ENCODE measurements at regions not wholly inside any gene's neighbourhood (a gene's known extent, or its start where the extent isn't known, plus 50 kb on each side); places are given as distances from the start of the nearest gene placed in this dataset.

- DNase-seq (ENCODE audit: low read depth): no peak
These were observed 51.5 kb upstream of the MNX1 start for GRCh38 chr7:157061979-157062378.

GRCh38 chr7:157065046-157065445, 54.6 kb upstream of the MNX1 start:
- DNase-seq (ENCODE audit: low read depth): no peak

DNA sequence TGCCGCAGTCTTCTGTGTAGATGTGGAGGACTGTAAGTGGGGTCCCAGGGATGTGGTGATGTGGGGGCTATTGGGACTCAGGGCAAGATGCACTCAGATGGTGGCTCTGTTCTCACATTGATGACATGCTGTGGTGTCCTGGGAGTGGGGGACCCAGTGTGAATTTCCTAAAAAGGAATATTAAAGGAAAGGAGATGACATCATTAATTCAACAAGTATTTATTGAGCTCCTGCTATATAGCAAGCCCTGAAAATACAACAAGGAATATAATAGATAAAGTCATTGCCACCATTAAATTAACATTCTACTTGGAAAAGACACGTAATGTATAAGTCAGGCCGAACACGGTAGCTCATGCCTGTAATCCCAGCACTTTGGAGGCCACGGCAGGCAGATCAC, 61.9 kb upstream of the MNX1 start:
- DNase-seq (ENCODE audit: low read depth): no peak

DNA sequence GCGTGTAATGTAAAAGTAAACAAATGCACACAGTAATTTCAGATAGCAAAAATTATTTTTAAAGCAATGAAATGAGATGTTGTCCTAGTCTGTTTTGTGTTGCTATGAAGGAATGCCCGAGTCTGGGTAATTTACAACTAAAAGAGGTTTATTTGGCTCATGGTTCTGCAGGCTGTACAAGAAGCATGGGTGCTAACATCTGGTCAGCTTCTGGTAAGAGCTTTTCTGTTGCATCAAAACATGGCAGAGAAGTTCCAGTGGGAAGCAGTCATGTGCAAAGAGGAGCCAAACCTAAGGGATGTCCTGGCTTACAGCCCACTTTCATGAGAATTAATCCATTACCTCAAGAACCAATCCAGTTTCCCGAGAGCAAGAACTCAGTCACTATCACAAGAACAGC, 62.9 kb upstream of the MNX1 start:
- DNase-seq (ENCODE audit: low read depth): no peak

DNA sequence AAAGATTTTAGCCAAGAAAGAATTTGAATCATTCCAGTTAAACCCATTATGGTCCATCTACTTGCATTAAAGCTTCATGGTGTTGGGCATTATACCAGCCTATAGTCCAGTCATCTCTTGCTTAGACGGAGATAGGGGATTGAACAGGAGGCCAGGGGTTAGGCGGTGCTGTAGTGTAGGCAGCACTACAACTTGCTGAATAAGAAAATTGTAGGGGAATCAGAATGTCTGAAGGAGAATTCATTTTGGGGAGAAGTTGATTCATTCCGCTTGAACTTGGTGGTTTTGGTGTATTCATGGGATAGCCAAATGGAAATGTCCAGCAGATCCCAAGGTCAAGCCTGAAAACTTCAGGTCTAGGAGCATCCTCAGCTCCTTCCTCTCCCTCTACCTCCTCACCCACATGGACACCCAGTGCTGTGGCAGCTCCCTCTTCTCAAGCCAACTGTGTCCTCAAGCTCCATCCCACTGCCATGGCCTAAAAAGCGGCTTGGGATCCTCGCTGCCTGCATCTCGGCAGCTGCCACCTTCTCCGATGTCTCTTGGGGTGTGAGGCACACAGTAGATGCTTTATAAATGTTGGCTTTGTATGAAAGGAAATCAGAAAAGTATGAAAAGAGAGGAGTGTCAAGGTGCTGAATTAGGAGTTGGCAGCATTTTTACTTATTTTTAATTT, 63.6 kb upstream of the MNX1 start:
- DNase-seq (ENCODE audit: low read depth): no peak

DNA sequence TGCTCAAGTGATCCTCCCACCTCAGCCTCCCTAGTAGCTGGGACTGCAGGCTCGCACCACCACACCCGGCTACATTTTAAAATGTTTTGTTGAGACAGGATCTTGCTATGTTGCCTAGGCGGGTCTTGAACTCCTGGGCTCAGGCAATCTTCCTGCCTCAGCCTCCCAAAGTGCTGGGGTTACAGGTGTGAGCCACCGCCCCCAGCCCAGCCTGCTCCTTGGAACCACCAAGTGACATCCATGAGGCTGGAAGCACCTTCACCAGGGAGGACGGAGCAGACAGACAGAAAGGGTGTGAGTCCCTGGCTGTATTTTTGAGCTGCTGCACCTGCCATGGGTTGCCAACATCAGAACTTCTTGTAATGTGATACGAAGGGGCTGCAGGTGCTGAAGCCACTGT, 62.3 kb upstream of the UBE3C start:
- no peak for DNase-seq (ENCODE audit: low read depth)

DNA sequence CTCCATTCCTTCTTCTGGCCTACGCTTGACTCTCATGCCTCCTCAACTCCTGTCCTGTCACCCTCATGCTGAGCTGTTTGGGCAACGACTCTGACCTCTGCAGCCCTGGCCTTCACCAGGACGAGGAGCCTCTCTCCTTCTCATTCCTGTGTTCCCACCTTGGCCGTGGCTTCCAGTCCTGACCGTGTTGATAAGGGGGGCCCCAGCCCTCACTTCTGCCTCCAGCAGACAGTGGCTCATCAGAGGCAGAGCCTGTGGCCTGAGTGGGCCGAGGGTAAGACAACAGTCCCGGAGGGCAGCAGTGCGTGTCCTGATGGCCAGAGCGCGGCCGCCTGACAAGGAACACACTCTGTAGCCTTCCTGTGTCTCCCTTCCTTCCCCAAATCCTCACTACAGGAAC, 61.7 kb upstream of the UBE3C start:
- no peak for DNase-seq (ENCODE audit: low read depth)

DNA sequence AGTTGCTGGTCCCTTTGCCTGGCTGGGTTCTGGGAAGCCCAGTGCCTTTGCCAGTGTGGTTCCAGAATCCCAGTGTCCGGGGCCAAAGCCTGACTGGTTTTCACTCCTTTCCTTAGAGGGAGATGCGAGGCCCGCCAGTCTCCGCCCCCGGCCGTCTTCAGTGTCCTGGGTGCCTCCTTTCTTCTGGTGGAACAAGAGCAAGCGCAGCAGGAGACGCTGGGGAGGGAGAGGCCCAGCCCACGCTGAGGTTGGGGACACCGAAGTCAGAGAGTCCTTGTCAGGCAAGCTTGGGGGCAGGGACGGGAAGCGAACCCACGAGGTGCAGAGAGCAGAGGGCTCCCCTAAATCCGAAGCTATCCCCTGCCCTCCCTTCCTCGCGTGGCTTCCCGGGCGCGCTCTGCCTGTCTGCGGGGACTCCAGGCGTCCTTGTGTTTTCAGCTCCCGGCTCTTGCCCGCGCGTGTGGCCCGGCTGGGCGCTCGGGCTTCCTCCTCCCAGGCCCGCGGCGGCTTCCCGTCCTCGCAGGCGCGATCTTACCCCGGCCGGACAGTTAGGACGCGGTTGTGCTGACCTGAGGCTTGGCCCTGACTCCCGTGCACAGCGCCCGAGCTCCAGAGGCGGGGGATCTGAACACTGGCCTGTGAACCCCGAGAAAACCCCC, 60.6 kb upstream of the UBE3C start:
- peak; percentile 37 for DNase-seq (ENCODE audit: low read depth)

DNA sequence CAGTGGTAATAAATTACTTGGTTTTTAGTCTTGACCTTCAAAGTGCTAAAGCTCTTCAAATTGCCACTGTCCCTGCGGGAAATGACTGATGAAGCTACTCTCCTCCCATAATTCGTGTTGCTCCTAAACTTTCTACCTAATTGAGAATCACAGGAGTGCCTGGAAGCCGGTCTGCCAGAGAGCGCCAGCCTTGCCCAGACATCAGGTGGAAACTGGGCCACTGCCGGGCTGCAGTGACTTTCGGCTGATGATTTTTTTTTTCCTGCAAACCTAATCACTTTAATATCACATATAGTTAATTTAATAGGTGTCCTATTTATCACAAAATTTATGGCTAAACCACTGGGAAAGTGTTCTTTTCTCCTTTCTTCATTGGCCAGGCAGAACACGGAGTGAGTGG, 59.6 kb upstream of the UBE3C start:
- DNase-seq (ENCODE audit: low read depth): no peak

- DNase-seq (ENCODE audit: low read depth): peak; percentile 51
These were observed 58.5 kb upstream of the UBE3C start for GRCh38 chr7:157080111-157080730.

GRCh38 chr7:157086508-157087187, 52.1 kb upstream of the UBE3C start:
- no peak for DNase-seq (ENCODE audit: low read depth)

DNA sequence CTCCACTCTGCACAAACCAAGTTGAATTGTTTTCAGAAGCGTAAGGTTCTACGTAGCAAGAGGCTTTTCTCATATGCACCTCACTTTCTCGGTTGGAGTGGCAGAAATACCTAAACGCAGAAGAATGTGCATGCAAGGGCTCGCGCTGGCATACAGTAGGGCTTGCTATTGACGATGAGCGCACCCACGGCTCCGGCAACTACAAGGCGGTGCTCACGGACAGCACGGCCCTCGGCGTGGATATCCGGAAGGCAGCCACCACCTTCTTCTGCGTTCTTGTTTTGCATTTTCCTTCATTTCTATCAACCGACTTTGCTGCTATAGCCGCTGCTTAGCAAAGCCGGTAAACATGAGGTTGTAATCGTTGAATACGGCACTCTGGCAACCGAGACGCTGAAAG, 51.1 kb upstream of the UBE3C start:
- DNase-seq (ENCODE audit: low read depth): no peak

DNA sequence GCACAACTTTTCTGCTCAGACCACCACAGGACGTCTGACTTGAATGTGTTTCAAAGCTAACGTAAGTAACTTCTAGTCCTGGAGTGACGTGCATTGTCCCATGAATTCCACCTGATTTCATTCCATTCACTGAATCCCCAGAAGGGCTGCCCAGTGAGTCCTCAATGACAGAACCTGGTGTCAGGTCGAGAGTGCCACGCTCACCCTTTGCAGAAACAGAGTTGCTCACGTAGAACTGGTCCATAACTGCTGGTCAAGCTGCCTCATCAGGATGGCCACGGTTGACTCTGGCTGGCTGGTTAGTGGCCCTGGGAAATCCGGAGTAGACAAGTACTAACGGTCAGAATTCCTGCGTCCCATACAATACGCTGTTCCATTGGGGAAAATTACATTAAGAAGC, 50.6 kb upstream of the UBE3C start:
- no peak for DNase-seq (ENCODE audit: low read depth)

Measured in Daoy (cell line).